CD4-positive, alpha-beta T cell (primary cell): ENCODE measurements at regions not wholly inside any gene's neighbourhood (a gene's known extent, or its start where the extent isn't known, plus 50 kb on each side); places are given as distances from the start of the nearest gene placed in this dataset.

ENCODE experiments used
- ATAC-seq: fragments of 200-7000 bp; cut with Tn5 transposase; one replicate; pipeline ENCODE4 v1.10.0; 2022; ENCODE audit warnings: mild to moderate bottlenecking; ENCODE audit not compliant: poor library complexity
- CTCF ChIA-PET: fragments of 350-600 bp; sonication (Branson Sonifier 250); formaldehyde crosslinking; loops from one replicate; lab custom pipeline; 2021; ENCODE audit warnings: antibody characterized with exemption, inconsistent platforms; lab: Charles Lee
- POLR2A ChIA-PET: fragments of 350-600 bp; sonication (Branson Sonifier 250); formaldehyde crosslinking; loops from one replicate; lab custom pipeline; 2021; ENCODE audit warnings: antibody characterized with exemption, inconsistent platforms; lab: Charles Lee
- DNase-seq, 14 experiments: peaks; one replicate each; pipeline ENCODE4 v3.0.0-alpha.2; 2013 to 2020; ENCODE audit warnings: mixed read lengths in 2 of 14
- H3K27ac ChIP-seq, 2 donors: one replicate each; pipeline versions ENCODE4 v1.5.1 to v1.7.0; 2013; ENCODE audit warnings: low read length in 2 of 2, low read depth in 1 of 2, mild to moderate bottlenecking in 1 of 2
- H3K27me3 ChIP-seq, 2 experiments: 1 replicate in 1 of 2; 2 replicates in 1 of 2; pipeline versions ENCODE4 v1.6.1 to v1.7.0; 2013; ENCODE audit warnings: low read length in 2 of 2, control low read depth in 1 of 2, mild to moderate bottlenecking in 1 of 2, moderate library complexity in 1 of 2; ENCODE audit not compliant: insufficient read depth in 2 of 2, control insufficient read depth in 1 of 2
- H3K36me3 ChIP-seq: one replicate; pipeline ENCODE4 v1.6.1; 2013; ENCODE audit warnings: low read length, control low read depth; ENCODE audit not compliant: insufficient read depth
- H3K4me1 ChIP-seq: one replicate; pipeline ENCODE4 v1.6.1; 2013; ENCODE audit warnings: low read length, control low read depth; ENCODE audit not compliant: insufficient read depth
- H3K4me3 ChIP-seq: one replicate; pipeline ENCODE4 v1.5.1; 2013; ENCODE audit warnings: mild to moderate bottlenecking, low read length, moderate library complexity
- H3K9me3 ChIP-seq, 2 experiments: 1 replicate in 1 of 2; 2 replicates in 1 of 2; pipeline versions ENCODE4 v1.6.1 to v1.7.0; 2013; ENCODE audit warnings: low read length in 2 of 2, mild to moderate bottlenecking in 2 of 2, control low read depth in 1 of 2, moderate library complexity in 1 of 2; ENCODE audit not compliant: control insufficient read depth in 1 of 2, insufficient read depth in 1 of 2
- H3K27ac Mint-ChIP-seq: one replicate; pipeline ENCODE4 v1.8.0; 2020; ENCODE audit warnings: mixed read lengths
- H3K27me3 Mint-ChIP-seq: one replicate; pipeline ENCODE4 v1.8.0; 2021; ENCODE audit warnings: mixed read lengths
- H3K36me3 Mint-ChIP-seq: one replicate; pipeline ENCODE4 v1.8.0; 2021; ENCODE audit warnings: low read depth, mixed read lengths
- H3K4me1 Mint-ChIP-seq: one replicate; pipeline ENCODE4 v1.8.0; 2021; ENCODE audit warnings: low read depth, mixed read lengths
- H3K4me3 Mint-ChIP-seq: one replicate; pipeline ENCODE4 v1.8.0; 2020; ENCODE audit warnings: mild to moderate bottlenecking, mixed read lengths
- H3K9me3 Mint-ChIP-seq: one replicate; pipeline ENCODE4 v1.8.0; 2020; ENCODE audit warnings: mixed read lengths
- intact Hi-C, 2 experiments: fragments of 100-400 bp; cut with DNase I in 1 of 2; cut with micrococcal nuclease in 1 of 2; formaldehyde crosslinking; loops; one replicate each; pipeline versions ENCODE4 v1.15.1 to v1.9.0; 2023 to 2025; cut with DNase I, micrococcal nuclease
- TF ChIP-seq, protein P1 (sequence below): fragments of 200-600 bp; IDR thresholded peaks from one replicate; pipeline ENCODE4 v1.8.0; 2022; ENCODE audit warnings: antibody characterized with exemption, mild to moderate bottlenecking

DNA sequence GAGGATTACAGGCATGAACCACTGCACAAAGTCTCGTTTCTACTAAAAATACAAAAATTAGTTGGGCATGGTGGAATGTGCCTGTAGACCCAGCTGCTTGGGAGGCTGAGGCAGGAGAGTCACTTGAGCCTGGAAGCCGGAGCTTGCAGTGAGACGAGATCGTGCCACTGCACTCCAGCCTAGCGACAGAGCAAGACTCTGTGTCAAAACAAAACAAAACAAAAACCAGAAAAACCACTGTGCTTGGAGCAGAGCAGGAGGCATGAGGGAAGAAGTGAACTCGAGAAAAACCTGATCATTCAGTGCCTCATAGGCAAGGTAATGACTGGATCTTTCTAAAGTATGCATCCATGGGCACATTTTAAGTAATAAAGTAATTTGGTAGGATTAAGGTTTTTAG lies 487.8 kb downstream of the KCNH5 start:
- ATAC-seq (no peak), DNase-seq (no peak)
- Mint-ChIP-seq H3K27me3 (no peaks in the 10 kb centered on the region), H3K36me3 (no peaks in the 10 kb centered on the region), H3K9me3 (no peaks in the 10 kb centered on the region), H3K27ac (no peak overlapping the region), H3K4me1 (no peaks in the 10 kb centered on the region), H3K4me3 (no peak overlapping the region)
- intact Hi-C loops: no loop called here
- CTCF ChIA-PET: no interaction called here
- H3K27me3 ChIP-seq: no peaks in the 10 kb centered on the region
- no peaks in the 10 kb centered on the region for H3K36me3 ChIP-seq
- no peak overlapping the region for H3K4me3 ChIP-seq
- POLR2A ChIA-PET: no interaction called here
- H3K4me1 ChIP-seq: no peaks in the 10 kb centered on the region
- TF ChIP-seq, protein P1, sequence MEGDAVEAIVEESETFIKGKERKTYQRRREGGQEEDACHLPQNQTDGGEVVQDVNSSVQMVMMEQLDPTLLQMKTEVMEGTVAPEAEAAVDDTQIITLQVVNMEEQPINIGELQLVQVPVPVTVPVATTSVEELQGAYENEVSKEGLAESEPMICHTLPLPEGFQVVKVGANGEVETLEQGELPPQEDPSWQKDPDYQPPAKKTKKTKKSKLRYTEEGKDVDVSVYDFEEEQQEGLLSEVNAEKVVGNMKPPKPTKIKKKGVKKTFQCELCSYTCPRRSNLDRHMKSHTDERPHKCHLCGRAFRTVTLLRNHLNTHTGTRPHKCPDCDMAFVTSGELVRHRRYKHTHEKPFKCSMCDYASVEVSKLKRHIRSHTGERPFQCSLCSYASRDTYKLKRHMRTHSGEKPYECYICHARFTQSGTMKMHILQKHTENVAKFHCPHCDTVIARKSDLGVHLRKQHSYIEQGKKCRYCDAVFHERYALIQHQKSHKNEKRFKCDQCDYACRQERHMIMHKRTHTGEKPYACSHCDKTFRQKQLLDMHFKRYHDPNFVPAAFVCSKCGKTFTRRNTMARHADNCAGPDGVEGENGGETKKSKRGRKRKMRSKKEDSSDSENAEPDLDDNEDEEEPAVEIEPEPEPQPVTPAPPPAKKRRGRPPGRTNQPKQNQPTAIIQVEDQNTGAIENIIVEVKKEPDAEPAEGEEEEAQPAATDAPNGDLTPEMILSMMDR: no peak
- H3K9me3 ChIP-seq: peaks cover 0 to 4% of the 10 kb centered on the region in 2 experiments
- no peak overlapping the region for H3K27ac ChIP-seq

DNA sequence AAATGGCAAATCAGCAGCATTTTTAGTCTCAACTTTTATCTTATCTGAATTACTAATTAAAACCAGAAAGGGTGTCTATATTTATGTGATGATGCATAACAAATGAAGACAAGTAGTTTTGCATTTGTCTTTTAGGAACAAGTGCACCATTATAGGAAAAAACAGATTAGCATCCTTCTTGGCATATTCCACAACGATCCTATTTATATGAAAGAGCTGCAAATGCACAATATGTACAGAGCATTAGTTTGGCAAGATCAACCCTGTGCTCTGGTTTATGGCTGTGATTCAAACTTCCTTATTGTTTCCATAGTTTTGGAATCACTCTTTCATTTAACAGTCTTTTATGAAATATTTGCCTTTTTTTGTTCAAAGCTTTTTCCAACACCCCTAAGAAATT lies 486.8 kb downstream of the KCNH5 start:
- TF ChIP-seq, protein P1: no peak
- Histone ChIP-seq H3K27ac (no peak overlapping the region), H3K27me3 (no peaks in the 10 kb centered on the region), H3K4me1 (no peaks in the 10 kb centered on the region), H3K4me3 (no peak overlapping the region), H3K9me3 (peaks cover 0 to 4% of the 10 kb centered on the region in 2 experiments), H3K36me3 (no peaks in the 10 kb centered on the region)
- ATAC-seq (no peak), DNase-seq (no peak)
- no peaks in the 10 kb centered on the region for H3K36me3 Mint-ChIP-seq
- no peaks in the 10 kb centered on the region for H3K27me3 Mint-ChIP-seq
- ChIA-PET CTCF (no interaction called here), POLR2A (no interaction called here)
- no peak overlapping the region for H3K4me3 Mint-ChIP-seq
- no peaks in the 10 kb centered on the region for H3K9me3 Mint-ChIP-seq
- H3K4me1 Mint-ChIP-seq: no peaks in the 10 kb centered on the region
- H3K27ac Mint-ChIP-seq: no peak overlapping the region
- intact Hi-C loops: no loop called here

DNA sequence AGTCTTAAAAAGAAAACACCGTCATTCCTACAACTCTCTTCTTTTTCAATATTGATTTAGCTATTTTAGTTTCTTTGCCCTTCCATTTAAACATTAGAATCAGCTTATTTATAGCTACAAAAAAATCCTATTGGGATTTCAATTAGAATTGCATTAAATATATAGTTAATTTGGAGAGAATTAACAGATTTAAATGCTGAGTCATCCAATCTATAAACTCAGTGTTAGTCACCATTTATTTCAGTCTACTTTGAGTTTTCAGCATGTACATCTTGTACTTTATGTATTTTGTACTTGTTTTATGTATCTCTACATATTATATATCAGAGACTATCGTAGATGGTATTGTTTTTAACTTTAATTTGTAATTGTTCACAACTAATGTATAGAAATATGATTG lies 460.0 kb downstream of the KCNH5 start:
- Mint-ChIP-seq H3K36me3 (no peaks in the 10 kb centered on the region), H3K27ac (no peak overlapping the region), H3K4me1 (no peaks in the 10 kb centered on the region), H3K27me3 (no peaks in the 10 kb centered on the region), H3K9me3 (peaks cover 3% of the 10 kb centered on the region), H3K4me3 (no peak overlapping the region)
- peaks cover 0 to 4% of the 10 kb centered on the region in 2 experiments for H3K9me3 ChIP-seq
- H3K4me1 ChIP-seq: no peaks in the 10 kb centered on the region
- DNase-seq (no peak), ATAC-seq (no peak)
- no peaks in the 10 kb centered on the region for H3K27me3 ChIP-seq
- CTCF ChIA-PET: no interaction called here
- no peak overlapping the region for H3K27ac ChIP-seq
- TF ChIP-seq, protein P1: no peak
- H3K36me3 ChIP-seq: no peaks in the 10 kb centered on the region
- POLR2A ChIA-PET: no interaction called here
- no peak overlapping the region for H3K4me3 ChIP-seq
- intact Hi-C loops: no loop called here
